SK-N-SH (cell line): ENCODE measurements at regions not wholly inside any gene's neighbourhood (a gene's known extent, or its start where the extent isn't known, plus 50 kb on each side); places are given as distances from the start of the nearest gene placed in this dataset.

Source experiments
- CTCF ChIP-seq: fragments of 200-600 bp; sonication (generic); IDR thresholded peaks from 2 replicates; pipeline ENCODE4 v1.6.1; 2017; ENCODE audit warnings: antibody characterized with exemption, mild to moderate bottlenecking, moderate library complexity
- EP300 ChIP-seq, 2 experiments: IDR thresholded peaks; 2 replicates each; pipeline versions ENCODE4 v1.4.0 to v1.6.1; 2012; ENCODE audit warnings: borderline replicate concordance in 1 of 2, low read depth in 1 of 2, low read length in 1 of 2
- FOXJ3 ChIP-seq: sonication (generic); formaldehyde crosslinking; IDR thresholded peaks from 2 replicates; pipeline ENCODE4 v1.5.1; 2020; ENCODE audit warnings: mild to moderate bottlenecking, missing genetic modification reagents
- FOXM1 ChIP-seq: IDR thresholded peaks from 2 replicates; pipeline ENCODE4 v1.4.0; 2012; ENCODE audit warnings: low read depth, mild to moderate bottlenecking
- RAD21 ChIP-seq: IDR thresholded peaks from 2 replicates; pipeline ENCODE4 v1.6.1; 2012; ENCODE audit warnings: mild to moderate bottlenecking, low read length
- TAF1 ChIP-seq: IDR thresholded peaks from 2 replicates; pipeline ENCODE4 v1.6.1; 2012; ENCODE audit warnings: low read depth, mild to moderate bottlenecking, low read length, moderate library complexity, borderline replicate concordance

- TF ChIP-seq CTCF (no peak), EP300 (IDR thresholded peaks at IDR 0.05; ENCODE audit: borderline replicate concordance in 1 of 2, low read depth in 1 of 2, low read length in 1 of 2) (no peak), TAF1 (no peak), FOXM1 (no peak), RAD21 (no peak), FOXJ3 (CRISPR knock-in tag) (no peak)
Measured at GRCh38 chr17:72587156-72587555, 466.3 kb downstream of the SOX9 start.
